ENCODE measurements at regions not wholly inside any gene's neighbourhood (a gene's known extent, or its start where the extent isn't known, plus 50 kb on each side); places are given as distances from the start of the nearest gene placed in this dataset.

- no peak overlapping the region for H3K4me2 ChIP-seq (ENCODE audit: low read length)
- H3K4me1 ChIP-seq (ENCODE audit: control insufficient read depth, low read length): no peaks in the 10 kb centered on the region
- TF ChIP-seq EZH2phosphoT487 (IDR thresholded peaks at IDR 0.05; ENCODE audit: borderline replicate concordance, low read length) (no peak), CTCF (IDR thresholded peaks at IDR 0.05; ENCODE audit: low read depth, low read length, poor library complexity, severe bottlenecking) (no peak)
- H4K20me1 ChIP-seq (ENCODE audit: control insufficient read depth, insufficient read depth, low read depth, low read length): no peaks in the 10 kb centered on the region
- H3K9me2 ChIP-seq (replicated peaks; ENCODE audit: control insufficient read depth, low read length): no peaks in the 10 kb centered on the region
- no peaks in the 10 kb centered on the region for H3K79me2 ChIP-seq (ENCODE audit: control insufficient read depth, low read length)
- H3K9me3 ChIP-seq (ENCODE audit: control insufficient read depth, insufficient read depth, low read length): no peaks in the 10 kb centered on the region
- no peak overlapping the region for H3K27ac ChIP-seq (ENCODE audit: low read depth, low read length)
- H3K36me3 ChIP-seq (ENCODE audit: control insufficient read depth, low read length): no peaks in the 10 kb centered on the region
- no peaks in the 10 kb centered on the region for H3K27me3 ChIP-seq (ENCODE audit: control insufficient read depth, low read length)
- no peaks in the 10 kb centered on the region for H3F3A ChIP-seq (ENCODE audit: control insufficient read depth, insufficient read depth)
- no peak overlapping the region for H3K4me3 ChIP-seq (ENCODE audit: low read length)
These were observed 839.9 kb downstream of the KCNT2 start for GRCh38 chr1:195768377-195768776.

GRCh38 chr1:195766709-195767108 is 841.5 kb downstream of the KCNT2 start:
- no peaks in the 10 kb centered on the region for H3K27me3 ChIP-seq (ENCODE audit: control insufficient read depth, low read length)
- no peaks in the 10 kb centered on the region for H3F3A ChIP-seq (ENCODE audit: control insufficient read depth, insufficient read depth)
- H3K9me3 ChIP-seq (ENCODE audit: control insufficient read depth, insufficient read depth, low read length): no peaks in the 10 kb centered on the region
- H3K27ac ChIP-seq (ENCODE audit: low read depth, low read length): no peak overlapping the region
- TF ChIP-seq EZH2phosphoT487 (IDR thresholded peaks at IDR 0.05; ENCODE audit: borderline replicate concordance, low read length) (no peak), CTCF (IDR thresholded peaks at IDR 0.05; ENCODE audit: low read depth, low read length, poor library complexity, severe bottlenecking) (no peak)
- H3K4me1 ChIP-seq (ENCODE audit: control insufficient read depth, low read length): no peaks in the 10 kb centered on the region
- no peak overlapping the region for H3K4me2 ChIP-seq (ENCODE audit: low read length)
- H4K20me1 ChIP-seq (ENCODE audit: control insufficient read depth, insufficient read depth, low read depth, low read length): no peaks in the 10 kb centered on the region
- H3K36me3 ChIP-seq (ENCODE audit: control insufficient read depth, low read length): no peaks in the 10 kb centered on the region
- H3K9me2 ChIP-seq (replicated peaks; ENCODE audit: control insufficient read depth, low read length): no peaks in the 10 kb centered on the region
- H3K79me2 ChIP-seq (ENCODE audit: control insufficient read depth, low read length): no peaks in the 10 kb centered on the region
- no peak overlapping the region for H3K4me3 ChIP-seq (ENCODE audit: low read length)

- no peak for TF ChIP-seq CTCF (IDR thresholded peaks at IDR 0.05; ENCODE audit: low read depth, low read length, poor library complexity, severe bottlenecking)
- no peaks in the 10 kb centered on the region for H3F3A ChIP-seq (ENCODE audit: control insufficient read depth, insufficient read depth)
- H3K27ac ChIP-seq (ENCODE audit: low read depth, low read length): no peak overlapping the region
- no peaks in the 10 kb centered on the region for H3K27me3 ChIP-seq (ENCODE audit: control insufficient read depth, low read length)
- H3K4me1 ChIP-seq (ENCODE audit: control insufficient read depth, low read length): no peaks in the 10 kb centered on the region
- H3K79me2 ChIP-seq (ENCODE audit: control insufficient read depth, low read length): no peaks in the 10 kb centered on the region
- H3K9me2 ChIP-seq (replicated peaks; ENCODE audit: control insufficient read depth, low read length): no peaks in the 10 kb centered on the region
- H3K4me3 ChIP-seq (ENCODE audit: low read length): no peak overlapping the region
- no peaks in the 10 kb centered on the region for H4K20me1 ChIP-seq (ENCODE audit: control insufficient read depth, insufficient read depth, low read depth, low read length)
- no peaks in the 10 kb centered on the region for H3K9me3 ChIP-seq (ENCODE audit: control insufficient read depth, insufficient read depth, low read length)
- no peaks in the 10 kb centered on the region for H3K36me3 ChIP-seq (ENCODE audit: control insufficient read depth, low read length)
- no peak overlapping the region for H3K4me2 ChIP-seq (ENCODE audit: low read length)
These were observed 843.1 kb downstream of the KCNT2 start for GRCh38 chr1:195765099-195765498.

- no peaks in the 10 kb centered on the region for H3K36me3 ChIP-seq (ENCODE audit: control insufficient read depth, low read length)
- H3K4me1 ChIP-seq (ENCODE audit: control insufficient read depth, low read length): no peaks in the 10 kb centered on the region
- TF ChIP-seq EZH2phosphoT487 (IDR thresholded peaks at IDR 0.05; ENCODE audit: borderline replicate concordance, low read length) (no peak), CTCF (IDR thresholded peaks at IDR 0.05; ENCODE audit: low read depth, low read length, poor library complexity, severe bottlenecking) (no peak)
- H3K4me3 ChIP-seq (ENCODE audit: low read length): no peak overlapping the region
- H3K4me2 ChIP-seq (ENCODE audit: low read length): no peak overlapping the region
- H3K9me3 ChIP-seq (ENCODE audit: control insufficient read depth, insufficient read depth, low read length): no peaks in the 10 kb centered on the region
- no peaks in the 10 kb centered on the region for H4K20me1 ChIP-seq (ENCODE audit: control insufficient read depth, insufficient read depth, low read depth, low read length)
- H3F3A ChIP-seq (ENCODE audit: control insufficient read depth, insufficient read depth): no peaks in the 10 kb centered on the region
- H3K27ac ChIP-seq (ENCODE audit: low read depth, low read length): no peak overlapping the region
- no peaks in the 10 kb centered on the region for H3K27me3 ChIP-seq (ENCODE audit: control insufficient read depth, low read length)
- no peaks in the 10 kb centered on the region for H3K9me2 ChIP-seq (replicated peaks; ENCODE audit: control insufficient read depth, low read length)
- no peaks in the 10 kb centered on the region for H3K79me2 ChIP-seq (ENCODE audit: control insufficient read depth, low read length)
These were observed 844.3 kb downstream of the KCNT2 start for GRCh38 chr1:195763907-195764374.
